Activated naive CD4-positive, alpha-beta T cell treated with anti-CD3 and anti-CD28 coated beads, Interleukin-2, amount 50 U/mL, for 16 hours (primary cell): ENCODE measurements at regions not wholly inside any gene's neighbourhood (a gene's known extent, or its start where the extent isn't known, plus 50 kb on each side); places are given as distances from the start of the nearest gene placed in this dataset.

ENCODE experiments used
- DNase-seq: peaks from one replicate; pipeline ENCODE4 v3.0.0-alpha.2; 2020

DNA sequence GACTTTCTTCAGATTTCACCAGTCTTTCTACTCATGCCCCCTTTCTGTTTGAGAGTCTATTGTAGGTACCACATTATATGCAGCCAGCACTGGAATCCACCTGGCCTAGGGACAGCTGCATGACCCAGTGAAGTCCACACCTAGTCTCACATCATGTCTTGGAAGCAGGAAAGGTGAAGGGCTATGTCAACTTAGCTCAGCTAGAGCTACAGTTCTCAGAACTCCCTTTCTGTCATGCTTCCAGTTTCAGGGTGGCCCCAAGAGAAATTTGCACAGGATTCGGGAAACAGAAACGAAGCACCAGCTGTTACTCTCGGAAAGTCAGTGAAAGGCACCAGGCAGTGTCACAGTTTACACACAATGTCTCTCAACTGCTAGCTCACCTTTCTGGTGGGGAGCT is 51.6 kb upstream of the NLRP1 start:
- DNase-seq, result no peak

DNA sequence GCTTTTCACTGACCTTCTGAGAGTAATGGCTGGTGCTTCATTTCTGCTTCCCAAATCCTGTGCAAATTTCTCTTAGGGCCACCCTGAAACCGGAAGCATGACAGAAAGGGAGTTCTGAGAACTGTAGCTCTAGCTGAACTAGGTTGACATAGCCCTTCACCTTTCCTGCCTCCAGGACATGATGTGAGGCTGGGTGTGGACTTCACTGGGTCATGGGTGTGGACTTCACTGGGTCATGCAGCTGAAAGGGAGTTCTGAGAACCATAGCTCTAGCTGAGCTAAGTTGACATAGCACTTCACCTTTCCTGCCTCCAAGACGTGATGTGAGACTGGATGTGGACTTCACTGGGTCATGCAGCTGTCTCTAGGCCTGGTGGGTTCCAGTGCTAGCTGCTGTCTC is 54.3 kb upstream of the NLRP1 start:
- DNase-seq, result no peak

DNA sequence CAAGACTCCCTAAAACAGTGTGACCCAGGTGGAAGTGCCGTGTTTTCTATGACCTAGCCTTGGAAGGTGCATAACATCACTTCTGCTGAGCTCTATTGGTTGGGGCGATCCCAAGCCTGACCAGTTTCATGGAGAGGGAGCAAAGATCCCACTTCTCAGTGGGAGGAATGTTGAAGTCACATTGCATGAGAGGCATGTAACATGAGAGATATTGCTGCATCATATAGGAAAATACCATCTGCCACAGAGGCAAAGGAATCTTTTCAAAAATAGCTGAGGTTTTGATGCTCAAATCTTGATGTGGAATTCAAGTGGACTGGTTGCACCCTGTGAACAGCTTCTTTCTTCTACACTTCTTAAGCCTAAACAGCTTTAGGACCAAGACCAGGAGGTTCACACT is 56.4 kb upstream of the NLRP1 start:
- DNase-seq, result no peak

DNA sequence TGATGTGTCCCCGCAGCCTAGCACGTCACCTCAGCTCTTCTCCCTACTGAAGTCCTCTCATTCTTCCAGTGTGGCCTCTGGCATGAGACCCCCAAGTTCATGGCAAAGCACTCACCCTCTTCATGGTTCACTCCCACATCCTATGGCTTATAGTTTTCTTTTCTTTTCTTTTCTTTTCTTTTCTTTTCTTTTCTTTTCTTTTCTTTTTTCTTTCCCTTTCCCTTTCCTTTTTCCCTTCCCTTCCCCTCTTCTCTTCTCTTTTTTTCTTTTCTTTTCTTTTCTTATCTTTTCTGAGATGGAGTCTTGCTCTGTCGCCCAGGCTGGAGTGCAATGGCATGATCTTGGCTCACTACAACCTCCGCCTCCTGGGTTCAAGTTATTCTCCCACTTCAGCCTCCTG is 58.4 kb upstream of the NLRP1 start:
- no peak for DNase-seq

DNA sequence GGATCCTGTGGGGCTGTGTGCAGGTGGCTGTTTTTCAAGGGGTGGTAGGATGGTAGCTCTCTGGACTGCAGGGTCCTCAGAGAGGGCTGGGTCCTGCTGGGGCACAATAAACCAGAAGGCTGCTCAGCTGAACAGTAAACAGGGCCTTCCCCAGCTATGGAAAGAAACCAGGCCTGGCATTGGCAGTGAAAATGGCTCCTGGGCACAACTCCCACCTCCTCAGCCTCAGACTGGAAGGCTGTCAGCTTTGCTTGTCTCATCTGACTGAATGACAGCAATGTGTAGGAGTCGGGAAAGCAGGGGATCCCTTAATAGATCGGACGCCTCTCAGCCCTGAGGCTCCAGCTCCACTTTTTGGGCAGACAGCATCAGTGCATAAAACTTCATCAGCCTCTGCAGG is 59.8 kb upstream of the NLRP1 start:
- no peak for DNase-seq

DNA sequence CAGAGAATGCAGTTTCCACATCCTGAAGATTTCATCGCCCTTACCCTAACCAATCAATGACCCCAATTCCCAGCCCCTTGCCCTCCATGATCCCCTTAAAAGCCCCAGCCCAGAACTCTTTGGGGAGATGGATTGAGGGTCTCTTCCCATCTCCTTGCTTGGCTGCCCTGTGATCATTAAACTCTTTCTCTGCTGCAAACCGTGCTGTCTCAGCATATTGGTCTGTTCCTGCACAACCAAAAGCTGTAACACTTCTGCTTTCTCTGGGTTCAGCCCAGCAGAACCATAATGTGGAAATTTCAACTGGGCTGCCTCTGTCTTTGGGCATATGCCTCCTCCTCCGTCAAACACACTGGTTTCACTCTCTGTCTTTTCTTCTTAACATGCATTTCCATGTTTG is 67.0 kb upstream of the NLRP1 start:
- no peak for DNase-seq

DNA sequence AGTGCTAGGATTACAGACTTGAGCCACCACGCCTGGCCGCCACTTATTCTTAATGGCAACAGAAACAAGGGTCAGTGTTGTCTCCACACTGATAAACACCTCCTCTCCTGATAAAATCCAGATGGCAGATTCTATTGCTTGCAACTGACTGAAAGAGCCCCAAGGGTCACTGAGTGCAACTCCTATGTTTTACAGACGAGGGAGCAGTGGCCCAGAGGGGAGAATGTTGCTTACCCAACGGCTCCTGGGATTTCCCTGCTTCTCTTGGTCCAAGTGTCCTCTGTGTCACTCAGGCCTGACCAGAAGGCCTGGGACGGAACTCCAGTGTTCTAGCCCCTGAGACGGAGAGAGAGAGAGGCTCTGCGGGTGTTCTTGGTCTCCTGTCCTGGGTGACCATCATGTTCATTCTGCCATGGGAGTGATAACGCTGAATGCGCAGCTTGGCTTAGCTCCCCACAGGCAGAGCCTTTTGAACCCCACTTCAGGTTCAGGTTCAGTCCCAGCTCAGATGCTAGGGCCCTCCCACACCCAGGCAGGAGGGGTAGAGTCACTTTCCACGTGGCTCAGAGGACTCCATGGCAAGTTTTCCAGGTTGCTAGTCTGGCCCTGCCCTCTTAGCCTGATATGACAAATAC is 77.3 kb upstream of the NLRP1 start:
- DNase-seq, result no peak

DNA sequence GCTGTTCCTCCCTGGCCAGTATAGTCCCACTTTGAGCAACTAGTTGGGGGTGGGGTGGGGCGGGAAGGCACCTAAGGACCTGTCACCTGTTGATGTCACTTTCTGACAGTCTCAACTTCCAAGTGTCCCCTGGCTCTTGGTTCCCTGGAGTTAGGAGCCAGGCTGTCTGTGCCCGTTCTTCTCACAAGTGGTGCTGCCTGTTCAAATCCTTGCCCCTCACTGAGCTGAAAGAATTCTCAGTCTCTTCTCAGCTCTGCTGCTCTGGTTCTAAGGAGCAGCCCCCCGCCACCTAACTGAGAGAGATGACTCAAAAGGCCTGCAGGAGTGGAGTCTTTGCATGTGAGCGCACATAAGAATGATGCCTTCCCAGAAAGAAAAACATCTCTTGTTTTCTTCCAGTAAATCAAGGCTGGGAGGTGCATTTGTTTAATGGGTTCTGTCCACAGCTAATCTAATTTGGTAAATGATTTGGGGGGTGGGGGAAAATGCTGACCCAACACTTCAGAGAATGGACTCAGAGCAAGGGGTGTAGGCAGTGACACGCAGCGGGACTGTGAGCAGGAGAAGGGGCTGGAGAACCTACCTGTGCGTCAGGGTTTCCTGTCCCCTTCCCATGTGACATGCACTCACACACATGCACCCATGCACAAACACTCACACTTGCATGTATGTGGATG is 78.2 kb upstream of the NLRP1 start:
- no peak for DNase-seq

DNA sequence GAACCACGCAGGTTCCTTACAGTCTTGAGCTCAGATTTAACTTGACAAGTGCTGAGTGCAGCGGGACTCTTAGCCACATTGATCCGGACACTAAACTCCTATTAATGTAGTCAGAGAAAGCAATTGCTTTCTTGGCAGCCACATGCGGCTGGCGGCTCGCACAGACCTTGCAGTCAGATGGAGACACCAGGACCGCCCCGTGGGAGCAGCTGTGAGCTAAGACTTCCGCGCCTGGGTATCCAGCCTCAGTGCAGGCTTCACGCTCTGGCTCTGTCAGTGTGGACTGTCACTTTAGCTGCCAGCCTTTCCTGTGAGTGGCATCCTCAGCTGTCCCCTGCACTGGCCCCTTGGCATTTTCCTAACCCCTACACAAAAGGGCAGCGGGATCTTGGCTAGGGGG is 80.9 kb upstream of the NLRP1 start:
- no peak for DNase-seq

DNA sequence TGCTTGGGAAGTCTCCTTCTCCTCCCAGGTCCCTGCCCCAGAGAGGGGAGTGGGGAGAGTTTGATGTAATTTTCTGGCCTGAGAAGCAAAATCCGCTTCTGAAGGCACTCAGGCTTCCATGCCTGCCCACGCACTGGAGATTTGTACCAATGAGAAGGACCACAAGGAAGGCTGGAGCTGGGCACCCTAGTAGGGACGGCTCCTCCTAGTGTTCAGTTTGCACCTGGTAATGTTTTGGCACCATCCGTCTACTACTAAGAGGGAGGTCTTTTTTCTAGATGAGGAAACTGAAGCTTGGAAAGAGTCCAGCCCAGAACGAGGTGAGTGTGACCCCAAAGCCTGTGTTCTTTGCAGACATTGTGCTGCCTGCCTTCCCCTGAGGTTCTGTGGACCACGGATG is 83.6 kb upstream of the NLRP1 start:
- no peak for DNase-seq

DNA sequence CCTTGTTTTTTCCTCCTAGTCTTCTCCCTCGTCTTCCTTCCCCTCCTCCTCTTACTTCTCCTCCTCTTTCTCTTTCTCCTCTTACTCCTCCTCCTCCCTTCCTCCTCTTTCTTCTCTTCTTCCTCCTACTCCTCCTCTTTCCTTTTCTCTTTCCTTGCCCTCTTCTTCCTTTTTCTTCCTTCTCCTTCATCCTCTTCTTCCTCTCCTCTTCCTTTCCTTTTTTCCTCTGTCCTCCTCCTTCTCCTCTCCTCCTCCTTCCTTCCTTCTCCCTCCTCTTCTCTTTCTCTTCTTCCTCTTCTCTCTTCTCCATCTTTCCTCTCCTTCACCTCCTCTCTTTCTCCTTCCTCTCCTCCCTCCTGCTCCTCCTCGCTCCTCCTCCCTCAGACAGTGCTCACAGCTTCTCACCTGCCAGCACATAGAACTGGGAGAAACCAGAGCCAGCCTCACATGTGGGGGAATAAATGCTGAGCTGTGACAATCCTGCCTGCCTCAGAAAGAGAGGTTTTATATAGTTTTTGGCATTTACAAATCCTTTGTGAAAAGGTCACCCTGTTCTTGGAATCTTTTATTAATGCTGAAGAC is 84.3 kb upstream of the NLRP1 start:
- DNase-seq, result no peak

DNA sequence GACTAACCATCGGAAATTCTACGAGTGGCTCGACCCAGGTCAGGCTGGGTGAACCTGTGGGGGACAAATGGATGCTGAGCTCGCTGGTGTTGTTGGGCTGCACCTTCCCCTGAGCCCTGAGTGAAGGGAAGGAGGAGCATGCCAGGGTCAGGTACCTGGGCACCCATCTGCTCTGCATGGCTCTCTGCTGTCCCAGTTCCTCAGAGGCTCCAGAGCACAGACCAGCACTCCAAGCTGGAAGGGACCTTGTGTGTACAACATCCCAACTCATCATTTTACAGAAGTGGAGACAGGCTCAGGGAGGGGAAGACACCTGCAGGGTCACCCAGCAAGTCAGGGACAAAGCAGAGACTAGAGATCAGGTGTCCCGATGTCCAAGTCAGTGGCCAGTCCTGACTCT is 84.9 kb upstream of the NLRP1 start:
- no peak for DNase-seq

DNA sequence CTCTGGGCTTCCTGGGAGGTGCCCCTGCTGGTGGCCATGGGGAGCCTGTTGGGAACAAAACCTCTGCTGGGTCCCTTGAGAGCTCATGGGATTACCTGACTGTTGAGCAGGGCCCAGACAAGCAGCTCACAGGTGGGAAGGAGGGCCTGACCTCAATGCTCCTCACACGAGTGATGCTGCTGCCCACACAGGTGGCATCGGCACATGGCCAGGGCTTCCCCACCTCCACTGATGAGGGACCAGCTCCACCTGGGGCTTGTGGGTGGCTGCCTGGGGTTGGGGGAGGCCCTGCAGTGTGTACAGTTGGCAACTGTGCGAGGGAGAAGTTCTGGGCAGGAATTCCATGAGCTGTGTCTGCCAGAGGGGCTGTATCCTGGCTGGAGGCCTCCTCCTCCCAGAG is 87.8 kb upstream of the NLRP1 start:
- DNase-seq, result no peak

DNA sequence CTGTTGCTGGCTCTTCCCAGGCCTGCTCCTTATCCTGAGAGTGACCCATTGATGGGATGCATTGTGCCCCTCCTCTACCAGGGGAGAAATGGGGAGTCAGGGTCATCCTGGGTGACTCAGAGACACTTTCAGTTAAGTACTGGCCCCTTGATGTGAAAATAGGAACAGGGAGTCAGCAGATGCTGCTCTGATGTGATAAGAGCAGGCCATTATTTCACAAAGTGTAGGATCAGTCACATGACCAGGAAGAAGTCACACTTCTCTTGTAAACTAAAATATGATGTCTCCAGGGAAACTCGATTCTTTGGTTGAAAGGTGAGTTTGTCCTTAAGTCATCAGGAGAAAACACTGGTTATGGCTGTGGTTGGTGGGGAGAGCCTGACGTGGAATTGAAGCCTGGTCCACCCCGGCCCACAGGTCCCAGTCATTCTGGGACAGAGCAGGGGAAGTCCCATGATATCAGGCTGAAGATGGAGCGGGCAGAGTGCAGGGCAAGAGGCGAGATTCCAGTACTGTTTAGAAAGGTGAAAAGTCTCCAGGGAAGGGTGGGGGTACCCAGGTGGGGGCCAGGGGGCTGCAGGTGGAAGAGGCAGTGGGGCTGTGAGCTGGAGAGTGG is 88.6 kb upstream of the NLRP1 start:
- DNase-seq, result no peak

DNA sequence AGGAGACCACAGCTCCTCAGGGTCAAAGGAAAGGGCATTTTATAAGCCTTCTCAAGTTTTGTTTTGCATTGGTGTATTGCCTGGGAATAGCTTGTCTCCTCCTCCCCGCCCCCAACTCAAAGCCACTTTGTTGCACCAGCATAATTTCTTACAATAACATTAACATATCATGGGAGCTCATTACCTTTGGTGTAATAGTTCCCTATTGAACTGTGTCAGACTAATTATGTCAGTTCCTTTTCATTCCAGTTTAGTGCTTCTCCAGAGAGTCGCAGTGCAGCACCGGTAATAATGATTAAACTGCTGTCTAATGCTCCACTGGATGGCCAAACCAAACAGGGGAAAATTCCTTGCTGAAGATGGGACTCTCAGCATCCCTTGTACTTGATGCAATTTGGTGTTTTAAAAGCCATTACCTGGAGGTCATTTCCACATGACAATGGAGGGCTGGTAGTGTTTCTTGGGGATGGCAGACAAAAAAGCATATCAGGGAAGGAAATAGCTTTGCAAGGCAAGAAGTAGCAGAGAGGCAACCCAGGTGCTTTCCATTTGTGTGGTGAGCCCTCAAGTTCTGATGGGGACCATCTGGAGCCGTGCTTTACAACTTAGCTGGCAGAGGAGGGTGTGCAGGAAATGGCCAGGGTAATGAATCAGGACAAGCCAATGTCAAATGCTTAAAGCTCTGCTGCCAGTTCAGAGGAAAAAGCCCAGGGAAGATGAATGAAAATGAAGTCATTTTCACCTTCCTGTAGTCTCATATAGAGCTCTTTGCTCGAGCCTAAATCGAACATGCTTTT is 91.5 kb upstream of the NLRP1 start:
- no peak for DNase-seq

DNA sequence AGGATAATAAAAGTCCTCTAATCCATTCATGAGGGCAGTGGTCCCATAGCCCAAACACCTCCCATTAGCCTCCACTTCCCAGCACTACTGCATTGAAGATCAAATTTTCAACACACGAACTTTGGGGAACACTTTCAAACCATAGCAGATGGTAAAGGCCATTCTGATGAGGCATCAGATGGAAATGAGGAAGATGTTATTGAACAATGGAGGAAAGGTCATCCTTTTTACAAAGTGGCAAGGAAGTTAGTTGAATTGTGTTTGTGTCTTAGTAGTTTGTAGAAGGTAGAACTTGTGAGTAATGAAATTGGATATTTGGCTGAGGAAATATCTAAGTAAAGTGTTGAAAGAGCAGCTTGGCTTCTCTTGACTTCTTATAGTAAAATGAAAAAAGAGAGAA is 93.3 kb upstream of the NLRP1 start:
- DNase-seq, result no peak

DNA sequence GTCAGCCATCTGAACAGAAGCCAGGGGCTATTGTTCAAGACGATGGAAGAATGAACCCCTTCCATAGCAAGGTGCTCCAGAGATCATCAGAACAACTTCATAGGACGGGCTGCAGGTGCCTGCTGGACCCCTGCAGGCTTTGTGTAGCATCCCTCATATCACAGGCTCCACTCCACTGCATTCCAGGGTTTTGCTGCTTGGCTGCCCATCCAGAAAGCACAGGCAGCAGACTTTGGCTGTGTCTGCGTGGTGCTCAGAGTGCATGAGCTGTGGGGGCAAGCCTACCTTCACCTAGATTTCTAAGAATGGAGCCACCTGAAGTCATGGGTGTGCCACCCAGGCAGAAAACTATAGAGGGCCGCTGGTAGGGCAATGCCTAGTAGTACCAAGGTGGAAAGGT is 93.9 kb upstream of the NLRP1 start:
- no peak for DNase-seq

DNA sequence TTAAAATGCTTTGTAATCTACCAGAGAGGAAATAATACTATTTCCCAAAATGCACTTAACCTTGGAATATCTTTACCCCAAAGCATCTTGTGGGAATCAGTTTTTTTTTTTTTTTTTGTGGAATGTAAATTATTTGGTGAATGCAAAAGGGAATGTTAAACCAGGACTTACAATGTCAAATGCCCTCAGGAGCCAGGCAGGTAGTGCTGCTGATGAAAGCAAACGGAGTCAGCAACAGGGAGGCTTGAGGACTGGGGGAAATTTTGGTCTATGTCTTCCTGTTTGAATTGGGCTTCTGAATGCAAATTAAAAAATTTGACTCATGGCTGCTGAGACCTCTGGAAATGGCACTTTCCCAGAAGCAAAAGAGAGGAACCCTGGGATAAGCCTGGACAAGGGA is 96.5 kb upstream of the NLRP1 start:
- no peak for DNase-seq

DNA sequence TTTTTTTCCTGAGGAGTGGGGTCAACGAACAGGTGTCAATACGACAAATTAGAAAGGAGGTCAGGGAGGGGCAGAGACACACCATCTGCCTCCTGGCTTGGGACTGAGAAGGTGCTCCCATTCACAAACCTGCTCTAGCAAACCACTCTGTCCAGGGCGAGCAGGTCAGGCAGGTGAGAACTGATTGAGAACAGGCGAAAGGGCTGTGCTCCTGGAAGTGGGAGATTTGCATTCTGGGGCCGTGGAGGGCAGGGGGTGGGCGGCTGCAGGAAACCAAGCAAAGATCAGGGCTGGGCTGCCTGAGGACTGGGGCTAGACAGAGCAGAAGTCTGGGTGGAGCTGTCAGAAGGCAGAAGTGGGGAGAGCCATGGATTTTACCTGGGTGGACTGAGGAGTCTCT is 98.9 kb upstream of the NLRP1 start:
- DNase-seq, result no peak

DNA sequence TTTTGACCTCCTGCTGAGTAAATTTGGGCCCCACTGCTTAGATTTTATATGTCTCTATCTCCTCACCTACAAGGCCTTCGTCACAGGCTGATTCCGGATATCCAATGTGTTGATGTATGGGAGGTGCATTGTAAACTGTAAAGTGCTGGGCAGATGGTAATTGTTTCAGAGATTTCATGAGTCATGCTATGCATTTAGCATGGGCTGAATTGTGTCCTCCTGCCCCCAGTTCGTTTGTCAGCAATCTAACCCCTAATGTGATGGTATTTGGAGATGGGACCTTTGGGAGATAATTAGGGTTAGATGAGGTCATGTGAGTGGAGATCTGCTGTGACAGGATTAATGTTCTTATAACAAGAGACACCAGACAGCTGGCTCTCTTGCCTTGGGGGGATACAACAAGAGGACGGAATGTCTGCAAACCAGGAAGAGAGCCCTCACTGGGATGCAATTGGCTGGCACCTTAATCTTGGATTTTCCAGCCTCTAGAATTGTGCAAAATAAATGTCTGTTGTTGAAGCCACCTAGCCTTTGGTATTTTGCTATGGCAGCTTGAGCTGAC is 101.8 kb upstream of the NLRP1 start:
- DNase-seq, result no peak

DNA sequence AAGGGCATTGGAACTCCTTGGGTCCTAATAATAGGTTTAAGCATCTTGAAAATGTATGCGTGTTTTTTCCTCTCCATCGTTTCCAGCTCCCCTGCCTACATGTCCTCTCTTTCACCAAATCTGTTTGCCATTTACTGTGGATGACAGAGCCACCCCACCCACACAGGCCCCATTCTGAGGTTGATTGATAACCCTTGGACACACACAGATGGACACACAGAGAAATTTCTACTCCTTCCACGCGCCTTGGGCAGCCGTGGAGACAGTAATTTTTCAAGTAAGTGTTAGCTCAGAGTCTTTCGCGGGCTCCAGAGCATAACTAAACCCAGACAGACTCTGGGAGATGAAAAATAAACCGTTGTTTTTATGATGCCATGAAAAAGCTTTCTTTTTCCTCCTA is 103.3 kb upstream of the NLRP1 start:
- no peak for DNase-seq

DNA sequence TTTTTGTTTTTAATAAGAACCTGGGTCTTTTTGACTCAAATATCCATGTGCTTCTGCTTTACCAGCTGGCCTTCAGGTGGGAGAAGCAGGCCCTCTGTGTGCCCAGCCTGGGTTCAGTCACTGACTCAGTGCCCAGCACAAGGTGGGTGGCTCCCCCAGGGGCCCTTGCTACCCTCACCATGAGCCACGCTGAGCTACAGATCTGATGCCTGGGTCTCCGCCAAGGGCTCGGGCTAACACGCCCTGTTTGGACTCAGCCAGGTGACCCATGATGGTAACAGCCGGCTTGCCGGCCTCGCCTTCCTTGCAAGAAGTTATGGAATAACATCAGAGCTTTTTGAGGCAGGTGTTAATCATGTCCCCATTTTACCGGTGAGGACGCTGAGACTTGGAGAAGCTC is 109.5 kb upstream of the NLRP1 start:
- DNase-seq, result no peak

DNA sequence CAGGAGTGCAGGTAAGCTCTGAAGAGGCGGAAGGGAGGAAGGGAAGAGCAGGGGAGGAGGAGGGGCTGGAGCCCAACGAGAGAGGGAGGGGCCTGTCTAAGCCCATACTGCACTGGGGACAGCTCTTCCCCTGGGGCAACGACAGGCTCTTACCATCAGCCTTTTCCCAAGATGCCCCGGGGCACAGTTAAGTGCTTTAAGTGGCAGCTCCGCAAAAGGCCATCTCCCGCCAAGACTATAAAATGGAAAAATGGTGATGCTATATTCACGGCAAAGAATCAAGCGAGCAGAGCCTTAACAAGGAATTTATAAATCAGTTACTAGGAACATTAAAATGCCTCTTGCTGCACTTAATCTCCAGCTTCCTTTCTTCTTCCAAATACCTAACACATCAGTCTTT is 110.2 kb upstream of the NLRP1 start:
- no peak for DNase-seq
